Loucy (cell line): ENCODE measurements at regions not wholly inside any gene's neighbourhood (a gene's known extent, or its start where the extent isn't known, plus 50 kb on each side); places are given as distances from the start of the nearest gene placed in this dataset.

Experiments used
- H2AFZ ChIP-seq: fragments of 200-600 bp; sonication (generic); 2 replicates; pipeline ENCODE4 v1.6.0; 2016; ENCODE audit warnings: antibody characterized with exemption, mild to moderate bottlenecking, low read length, moderate library complexity
- H3F3A ChIP-seq: fragments of 200-600 bp; 2 replicates; pipeline ENCODE4 v1.6.0; 2016; ENCODE audit warnings: antibody characterized with exemption, low read depth, mild to moderate bottlenecking
- H3K27me3 ChIP-seq: fragments of 200-600 bp; sonication (generic); 2 replicates; pipeline ENCODE4 v1.6.1; 2014; ENCODE audit warnings: low read length, mild to moderate bottlenecking; ENCODE audit not compliant: insufficient read depth, poor library complexity, severe bottlenecking
- H3K36me3 ChIP-seq: fragments of 200-600 bp; sonication (generic); 2 replicates; pipeline ENCODE4 v1.6.1; 2016; ENCODE audit warnings: low read length; ENCODE audit not compliant: insufficient read depth
- H3K4me1 ChIP-seq: fragments of 200-600 bp; sonication (generic); 2 replicates; pipeline ENCODE4 v1.5.1; 2014; ENCODE audit warnings: low read length, mild to moderate bottlenecking; ENCODE audit not compliant: insufficient read depth, poor library complexity, severe bottlenecking
- H3K4me2 ChIP-seq: fragments of 200-600 bp; sonication (generic); 2 replicates; pipeline ENCODE4 v1.6.0; 2014; ENCODE audit warnings: antibody characterized with exemption, low read length, low read depth, mild to moderate bottlenecking; ENCODE audit not compliant: poor library complexity, severe bottlenecking
- H3K4me3 ChIP-seq: fragments of 200-600 bp; sonication (generic); 2 replicates; pipeline ENCODE4 v1.5.1; 2014; ENCODE audit warnings: low read length, mild to moderate bottlenecking, mixed read lengths; ENCODE audit not compliant: poor library complexity, severe bottlenecking
- H3K79me2 ChIP-seq: fragments of 200-600 bp; sonication (generic); 2 replicates; pipeline ENCODE4 v1.6.1; 2014; ENCODE audit warnings: low read length; ENCODE audit not compliant: insufficient read depth
- H3K9ac ChIP-seq: fragments of 200-600 bp; sonication (generic); 2 replicates; pipeline ENCODE4 v1.6.0; 2014; ENCODE audit warnings: mild to moderate bottlenecking, low read depth, low read length, moderate library complexity; ENCODE audit not compliant: poor library complexity, severe bottlenecking
- H3K9me2 ChIP-seq: fragments of 200-600 bp; sonication (generic); replicated peaks from 2 replicates; pipeline ENCODE4 v1.6.1; 2016; ENCODE audit warnings: low read depth, low read length, mixed read lengths
- H3K9me3 ChIP-seq: fragments of 200-600 bp; sonication (generic); 2 replicates; pipeline ENCODE4 v1.6.1; 2014; ENCODE audit warnings: mild to moderate bottlenecking, antibody characterized with exemption, low read length, low read depth; ENCODE audit not compliant: insufficient read depth
- H4K20me1 ChIP-seq: fragments of 200-600 bp; sonication (generic); 2 replicates; pipeline ENCODE4 v1.6.0; 2014; ENCODE audit warnings: antibody characterized with exemption, low read length, mild to moderate bottlenecking; ENCODE audit not compliant: insufficient read depth, poor library complexity, severe bottlenecking
- EZH2phosphoT487 ChIP-seq: fragments of 200-600 bp; IDR thresholded peaks from 2 replicates; pipeline ENCODE4 v1.6.1; 2018; ENCODE audit warnings: antibody characterized with exemption, mild to moderate bottlenecking, moderate library complexity, borderline replicate concordance
- TF ChIP-seq, protein P1 (sequence below): fragments of 200-600 bp; sonication (generic); conservative IDR thresholded peaks from 2 replicates; pipeline ENCODE4 v1.5.1; 2014; ENCODE audit warnings: mild to moderate bottlenecking, antibody characterized with exemption, low read length

DNA sequence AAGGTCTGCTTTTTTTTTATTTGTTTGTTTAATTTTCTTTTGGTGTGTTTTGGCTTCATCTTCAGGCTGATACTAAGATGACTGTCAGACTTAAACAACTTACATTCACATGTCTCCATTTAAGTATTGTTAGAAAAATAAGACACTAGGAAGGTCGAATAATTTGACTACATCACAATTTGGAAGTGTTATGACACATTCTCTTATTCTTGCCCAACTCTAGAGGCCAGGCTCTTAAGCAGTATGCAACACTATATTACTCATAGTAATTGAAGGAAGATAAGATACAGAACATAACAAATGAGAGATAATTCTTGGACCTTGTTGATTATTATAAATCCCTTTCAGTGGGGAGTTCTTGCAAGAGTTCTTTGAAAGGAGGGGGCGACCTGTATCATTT is 295.3 kb upstream of the COL3A1 start:
- TF ChIP-seq, protein P1, sequence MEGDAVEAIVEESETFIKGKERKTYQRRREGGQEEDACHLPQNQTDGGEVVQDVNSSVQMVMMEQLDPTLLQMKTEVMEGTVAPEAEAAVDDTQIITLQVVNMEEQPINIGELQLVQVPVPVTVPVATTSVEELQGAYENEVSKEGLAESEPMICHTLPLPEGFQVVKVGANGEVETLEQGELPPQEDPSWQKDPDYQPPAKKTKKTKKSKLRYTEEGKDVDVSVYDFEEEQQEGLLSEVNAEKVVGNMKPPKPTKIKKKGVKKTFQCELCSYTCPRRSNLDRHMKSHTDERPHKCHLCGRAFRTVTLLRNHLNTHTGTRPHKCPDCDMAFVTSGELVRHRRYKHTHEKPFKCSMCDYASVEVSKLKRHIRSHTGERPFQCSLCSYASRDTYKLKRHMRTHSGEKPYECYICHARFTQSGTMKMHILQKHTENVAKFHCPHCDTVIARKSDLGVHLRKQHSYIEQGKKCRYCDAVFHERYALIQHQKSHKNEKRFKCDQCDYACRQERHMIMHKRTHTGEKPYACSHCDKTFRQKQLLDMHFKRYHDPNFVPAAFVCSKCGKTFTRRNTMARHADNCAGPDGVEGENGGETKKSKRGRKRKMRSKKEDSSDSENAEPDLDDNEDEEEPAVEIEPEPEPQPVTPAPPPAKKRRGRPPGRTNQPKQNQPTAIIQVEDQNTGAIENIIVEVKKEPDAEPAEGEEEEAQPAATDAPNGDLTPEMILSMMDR = no peak
- no peak for TF ChIP-seq EZH2phosphoT487
- Histone ChIP-seq H3K9me2 (no peaks in the 10 kb centered on the region), H3K36me3 (no peaks in the 10 kb centered on the region), H3K27me3 (no peaks in the 10 kb centered on the region), H4K20me1 (no peaks in the 10 kb centered on the region), H2AFZ (no peak overlapping the region), H3K4me1 (no peaks in the 10 kb centered on the region), H3F3A (no peaks in the 10 kb centered on the region), H3K4me3 (no peak overlapping the region), H3K4me2 (no peak overlapping the region), H3K9me3 (no peaks in the 10 kb centered on the region), H3K79me2 (no peaks in the 10 kb centered on the region), H3K9ac (no peak overlapping the region)

DNA sequence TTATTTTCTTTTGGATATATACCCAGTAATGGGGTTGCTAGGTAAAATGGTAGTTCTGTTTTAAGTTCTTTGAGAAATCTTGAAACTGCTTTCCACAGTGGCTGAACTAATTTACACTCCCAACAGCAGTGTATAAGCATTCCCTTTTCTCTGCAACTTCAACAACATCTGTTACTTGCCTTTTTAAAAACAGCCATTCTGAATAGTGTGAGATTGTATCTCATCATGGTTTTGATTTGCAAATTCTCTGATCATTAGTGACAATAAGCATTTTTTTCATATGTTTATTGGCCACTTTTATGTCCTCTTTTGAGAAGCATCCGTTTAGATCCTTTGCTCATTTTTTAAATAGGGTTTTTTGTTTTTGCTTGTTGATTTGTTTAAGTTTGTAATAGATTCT is 291.3 kb upstream of the COL3A1 start:
- Histone ChIP-seq H3K9me2 (no peaks in the 10 kb centered on the region), H3K9me3 (no peaks in the 10 kb centered on the region), H3K36me3 (no peaks in the 10 kb centered on the region), H3K27me3 (no peaks in the 10 kb centered on the region), H4K20me1 (no peaks in the 10 kb centered on the region), H3K4me3 (no peak overlapping the region), H3K4me1 (no peaks in the 10 kb centered on the region), H2AFZ (no peak overlapping the region), H3K9ac (no peak overlapping the region), H3K79me2 (no peaks in the 10 kb centered on the region), H3F3A (no peaks in the 10 kb centered on the region), H3K4me2 (no peak overlapping the region)
- TF ChIP-seq, protein P1 = no peak
- TF ChIP-seq EZH2phosphoT487 = no peak

DNA sequence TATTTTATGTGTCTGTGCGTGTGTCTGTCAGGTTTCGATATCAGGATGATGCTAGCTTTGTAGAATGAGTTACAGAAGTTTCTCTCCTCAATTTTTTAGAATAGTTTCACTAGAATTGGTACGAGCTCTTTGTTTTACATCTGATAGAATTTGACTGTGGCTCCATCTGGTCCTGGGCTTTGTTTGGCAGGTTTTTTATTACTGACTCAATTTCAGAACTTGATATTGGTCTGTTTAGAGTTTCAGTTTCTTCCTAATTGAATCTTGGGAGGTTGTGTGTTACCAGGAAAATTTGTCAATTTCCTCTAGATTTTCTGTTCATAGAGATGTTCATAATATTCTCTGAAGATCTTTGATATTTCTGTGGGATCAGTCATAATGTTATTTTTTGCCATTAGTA is 289.4 kb upstream of the COL3A1 start:
- Histone ChIP-seq H3K4me3 (no peak overlapping the region), H4K20me1 (no peaks in the 10 kb centered on the region), H3K4me2 (no peak overlapping the region), H3K36me3 (no peaks in the 10 kb centered on the region), H3K4me1 (no peaks in the 10 kb centered on the region), H3K9me3 (no peaks in the 10 kb centered on the region), H3K9me2 (no peaks in the 10 kb centered on the region), H3K27me3 (no peaks in the 10 kb centered on the region), H3F3A (no peaks in the 10 kb centered on the region), H3K79me2 (no peaks in the 10 kb centered on the region), H2AFZ (no peak overlapping the region), H3K9ac (no peak overlapping the region)
- no peak for TF ChIP-seq EZH2phosphoT487
- TF ChIP-seq, protein P1 = no peak
